Progenitor cell of endocrine pancreas (in vitro differentiated cells): ENCODE measurements at regions not wholly inside any gene's neighbourhood (a gene's known extent, or its start where the extent isn't known, plus 50 kb on each side); places are given as distances from the start of the nearest gene placed in this dataset.

Experiments used
- DNase-seq: peaks from one replicate; pipeline ENCODE4 v3.0.0; 2021; ENCODE audit warnings: low spot score; ENCODE audit not compliant: unreplicated experiment
- H3K27ac Mint-ChIP-seq: 2 replicates; pipeline ENCODE4 v1.8.0; 2021; ENCODE audit warnings: mild to moderate bottlenecking, moderate library complexity, mixed read lengths
- H3K27me3 Mint-ChIP-seq: 2 replicates; pipeline ENCODE4 v1.8.0; 2021; ENCODE audit warnings: mixed read lengths
- H3K36me3 Mint-ChIP-seq: 2 replicates; pipeline ENCODE4 v1.8.0; 2022; ENCODE audit warnings: mixed read lengths; ENCODE audit not compliant: insufficient read depth
- H3K4me1 Mint-ChIP-seq: 2 replicates; pipeline ENCODE4 v1.8.0; 2021; ENCODE audit warnings: low read depth, mixed read lengths
- H3K4me3 Mint-ChIP-seq: 2 replicates; pipeline ENCODE4 v1.8.0; 2021; ENCODE audit warnings: low read depth, mild to moderate bottlenecking, moderate library complexity, mixed read lengths
- H3K9me3 Mint-ChIP-seq: 2 replicates; pipeline ENCODE4 v1.8.0; 2021; ENCODE audit warnings: low read depth, mixed read lengths
- CTCF ChIP-seq: fragments of 200-600 bp; sonication (generic); IDR thresholded peaks from one replicate; pipeline ENCODE4 v1.5.0; 2021; ENCODE audit warnings: antibody characterized with exemption, mild to moderate bottlenecking; ENCODE audit not compliant: unreplicated experiment

GRCh38 chr16:85983606-85984230, 84.8 kb downstream of the IRF8 start:
- Mint-ChIP-seq H3K27me3 (peaks cover 39% of the 10 kb centered on the region), H3K9me3 (no peaks in the 10 kb centered on the region), H3K36me3 (no peaks in the 10 kb centered on the region), H3K4me1 (peaks cover 7% of the 10 kb centered on the region), H3K4me3 (no peak overlapping the region), H3K27ac (no peak overlapping the region)
- DNase-seq, result no peak
- no peak for TF ChIP-seq CTCF

- Mint-ChIP-seq H3K27me3 (peaks cover 42% of the 10 kb centered on the region), H3K27ac (no peak overlapping the region), H3K36me3 (no peaks in the 10 kb centered on the region), H3K9me3 (no peaks in the 10 kb centered on the region), H3K4me3 (no peak overlapping the region), H3K4me1 (peaks cover 7% of the 10 kb centered on the region)
- DNase-seq, result no peak
- no peak for TF ChIP-seq CTCF
Measured at GRCh38 chr16:85984231-85984880, 85.4 kb downstream of the IRF8 start.

- no peak for DNase-seq
- Mint-ChIP-seq H3K4me3 (no peak overlapping the region), H3K4me1 (peaks cover 7% of the 10 kb centered on the region), H3K27ac (no peak overlapping the region), H3K36me3 (no peaks in the 10 kb centered on the region), H3K27me3 (peaks cover 48% of the 10 kb centered on the region), H3K9me3 (no peaks in the 10 kb centered on the region)
- TF ChIP-seq CTCF, result no peak
Measured at GRCh38 chr16:85984947-85985451, 86.0 kb downstream of the IRF8 start.

GRCh38 chr16:85986931-85987749, 88.2 kb downstream of the IRF8 start:
- Mint-ChIP-seq H3K9me3 (no peaks in the 10 kb centered on the region), H3K27ac (no peak overlapping the region), H3K4me3 (no peak overlapping the region), H3K27me3 (peaks cover 54% of the 10 kb centered on the region), H3K36me3 (no peaks in the 10 kb centered on the region), H3K4me1 (peaks cover 7% of the 10 kb centered on the region)
- TF ChIP-seq CTCF, result peak; percentile 41
- peak; percentile 27 for DNase-seq

GRCh38 chr16:85987750-85988078, 88.8 kb downstream of the IRF8 start:
- no peak overlapping the region for H3K4me3 Mint-ChIP-seq
- no peaks in the 10 kb centered on the region for H3K36me3 Mint-ChIP-seq
- DNase-seq, result no peak
- H3K9me3 Mint-ChIP-seq, result no peaks in the 10 kb centered on the region
- H3K4me1 Mint-ChIP-seq, result peaks cover 7% of the 10 kb centered on the region
- TF ChIP-seq CTCF, result no peak
- H3K27me3 Mint-ChIP-seq, result peaks cover 57% of the 10 kb centered on the region
- H3K27ac Mint-ChIP-seq, result no peak overlapping the region
